KBM-7 (cell line): ENCODE measurements at regions not wholly inside any gene's neighbourhood (a gene's known extent, or its start where the extent isn't known, plus 50 kb on each side); places are given as distances from the start of the nearest gene placed in this dataset.
A peak's percentile ranks its signal among the peaks of the same experiment; 100 is the strongest.
"Not testable (repeated sequence)": the region's sequence is repeated elsewhere in the genome, so short reads cannot be mapped to it uniquely, and the experiment has no call there.

Source experiments
- DNase-seq: peaks from one replicate; pipeline ENCODE4 v3.0.0-alpha.2; 2015
- in situ Hi-C: fragments of 300-500 bp; cut with MboI; formaldehyde crosslinking; loops from 2 replicates; pipeline ENCODE4 v1.14.3; 2020; ENCODE audit warnings: low sequenced_read_pairs, low pct_unique_long_range_greater_than_20kb, mixed read lengths

DNA sequence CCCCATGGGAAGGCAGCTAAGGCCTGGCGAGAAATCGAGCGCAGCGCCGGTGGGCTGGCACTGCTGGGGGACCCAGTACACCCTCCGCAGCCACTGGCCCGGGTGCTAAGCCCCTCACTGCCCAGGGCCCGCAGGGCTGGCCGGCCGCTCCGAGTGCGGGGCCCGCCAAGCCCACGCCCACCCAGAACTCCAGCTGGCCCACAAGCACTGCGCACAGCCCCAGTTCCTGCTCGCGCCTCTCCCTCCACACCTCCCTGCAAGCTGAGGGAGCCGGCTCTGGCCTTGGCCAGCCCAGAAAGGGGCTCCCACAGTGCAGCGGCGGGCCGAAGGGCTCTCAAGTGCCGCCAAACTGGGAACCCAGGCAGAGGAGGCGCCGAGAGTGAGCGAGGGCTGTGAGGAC is 253.0 kb upstream of the PDE3A start:
- DNase-seq, in situ Hi-C loops: not testable (repeated sequence)

DNA sequence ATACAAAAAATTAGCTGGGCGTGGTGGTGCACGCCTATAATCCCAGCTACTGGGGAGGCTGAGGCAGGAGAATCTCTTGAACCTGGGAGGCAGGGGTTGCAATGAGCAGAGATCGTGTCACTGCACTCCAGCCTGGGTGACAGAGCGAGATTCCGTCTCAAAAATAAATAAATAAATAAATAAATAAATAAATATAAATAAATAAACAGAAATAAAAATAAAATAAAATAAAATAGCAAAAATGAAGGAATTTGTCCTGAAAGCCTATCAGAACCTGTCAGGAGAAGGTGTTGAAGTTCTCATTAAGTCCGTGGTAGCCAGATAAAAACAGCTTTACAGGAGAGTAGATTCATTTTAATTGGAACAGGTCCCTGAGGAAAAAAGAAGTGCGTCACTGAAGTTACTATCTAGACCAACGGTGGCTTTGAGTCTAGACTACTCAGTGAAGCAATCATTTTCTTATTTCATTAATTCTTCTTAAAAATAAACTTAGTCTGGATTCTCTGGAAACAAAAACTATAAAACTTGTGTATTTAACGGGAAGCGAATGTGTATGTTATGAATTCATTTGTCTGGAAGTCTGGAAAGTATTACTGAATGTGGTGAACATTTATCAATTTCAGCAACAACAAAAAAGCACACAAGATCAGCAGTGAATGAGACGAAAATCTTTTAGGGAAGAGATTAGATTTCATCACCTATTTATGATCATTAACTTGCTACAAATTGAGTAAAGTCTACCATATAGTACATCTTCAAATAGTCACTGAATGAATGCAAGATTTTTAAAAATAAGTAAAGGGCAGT is 248.5 kb upstream of the PDE3A start:
- no peak for DNase-seq
- in situ Hi-C loops = no loop called here

DNA sequence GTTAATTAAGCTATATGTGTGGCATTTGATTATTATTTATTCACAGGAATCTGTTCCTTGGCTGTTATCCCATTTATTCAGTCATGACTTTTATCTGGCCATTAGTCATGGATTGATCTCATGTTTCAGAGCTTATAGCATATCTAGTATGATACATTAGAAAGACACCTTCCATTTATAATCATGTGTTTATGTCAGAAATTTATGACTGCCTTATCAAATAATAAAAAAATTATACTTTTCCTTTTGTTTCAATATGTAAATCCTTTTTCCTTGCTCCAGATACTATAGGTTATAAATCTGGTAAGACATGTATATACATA is 248.0 kb upstream of the PDE3A start:
- DNase-seq = no peak
- in situ Hi-C loops = no loop called here

DNA sequence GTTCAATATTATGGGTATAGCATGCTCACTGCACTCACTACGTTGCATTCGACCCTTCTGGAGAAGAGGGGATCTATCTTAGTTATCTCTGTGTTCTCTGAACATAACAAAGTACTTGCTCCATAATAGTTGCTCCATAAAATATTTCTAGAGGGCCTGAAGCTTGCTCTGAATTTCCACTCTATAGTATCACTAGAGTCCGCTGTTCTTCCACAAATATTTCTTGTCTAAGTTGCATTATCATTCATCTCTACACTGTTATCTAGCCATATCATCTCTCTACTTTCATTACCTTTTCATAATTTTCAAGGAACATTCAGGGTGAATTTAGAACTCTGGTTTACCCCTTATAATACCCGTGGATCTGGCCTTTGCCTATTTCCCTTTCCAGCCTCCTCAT is 246.1 kb upstream of the PDE3A start:
- in situ Hi-C loops = no loop called here

DNA sequence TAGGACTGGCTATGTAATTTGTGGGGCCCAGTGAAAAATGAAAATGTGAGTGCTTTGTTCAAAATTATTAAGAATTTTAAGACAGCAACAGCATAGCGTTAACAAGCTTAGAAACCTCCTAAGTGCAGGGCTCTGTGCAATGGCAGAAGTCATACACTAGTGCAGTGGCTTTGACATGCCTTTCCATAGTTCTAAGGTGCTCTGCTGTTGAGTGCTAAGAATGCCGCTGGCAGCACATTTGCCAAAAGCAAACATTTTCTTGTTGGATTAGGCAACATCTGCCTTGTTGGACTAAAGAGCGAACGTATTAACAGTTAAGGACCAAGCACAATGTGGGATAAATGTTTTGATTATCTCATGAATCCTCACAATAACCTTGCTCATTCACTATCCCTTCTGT is 244.9 kb upstream of the PDE3A start:
- in situ Hi-C loops = no loop called here
- DNase-seq = no peak

More for the DNA sequence above, 246.1 kb upstream of the PDE3A start:
- DNase-seq = no peak

DNA sequence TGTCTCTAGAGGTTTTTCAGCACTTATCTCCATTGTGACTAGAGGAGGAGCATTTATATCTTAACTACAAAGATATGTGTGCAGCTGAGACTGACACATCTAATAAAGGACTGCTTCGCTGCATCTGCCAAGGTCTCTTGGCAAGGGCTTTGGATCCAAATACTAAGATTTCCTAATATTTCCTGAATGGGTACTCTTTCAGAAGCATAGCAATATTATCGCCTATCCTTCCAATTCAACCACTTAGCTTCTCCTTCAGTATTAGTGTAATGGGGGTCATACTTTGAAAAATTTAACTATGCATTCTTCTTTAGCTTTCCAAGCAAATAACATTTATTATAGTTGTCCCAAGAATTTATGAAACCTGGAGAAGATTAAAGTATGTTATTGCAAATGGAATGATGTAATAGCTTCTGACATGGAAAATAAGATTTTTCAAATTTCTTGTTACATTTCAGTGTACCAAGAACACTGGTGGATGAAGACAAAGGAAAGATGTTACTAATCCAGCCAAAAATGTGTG is 243.0 kb upstream of the PDE3A start:
- in situ Hi-C loops = no loop called here
- no peak for DNase-seq

DNA sequence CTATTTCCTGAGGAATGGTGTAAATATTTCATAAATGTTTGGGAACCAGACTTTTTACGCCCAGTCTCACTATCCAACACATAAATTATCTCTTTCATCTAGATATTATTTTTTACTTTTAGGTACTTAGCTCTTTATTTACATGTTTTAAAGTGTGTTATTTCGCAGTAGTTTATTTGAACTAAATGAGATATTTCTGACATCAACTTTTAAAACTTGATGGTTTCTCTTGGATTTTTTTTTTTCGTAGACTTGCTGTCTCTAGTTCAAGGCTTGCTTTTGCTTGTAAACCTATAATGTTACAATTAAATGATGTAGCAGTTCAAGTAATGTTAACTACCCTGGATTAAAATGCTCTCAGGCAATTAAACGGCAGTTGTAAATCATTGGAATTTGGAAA is 241.7 kb upstream of the PDE3A start:
- DNase-seq = no peak
- in situ Hi-C loops = no loop called here

DNA sequence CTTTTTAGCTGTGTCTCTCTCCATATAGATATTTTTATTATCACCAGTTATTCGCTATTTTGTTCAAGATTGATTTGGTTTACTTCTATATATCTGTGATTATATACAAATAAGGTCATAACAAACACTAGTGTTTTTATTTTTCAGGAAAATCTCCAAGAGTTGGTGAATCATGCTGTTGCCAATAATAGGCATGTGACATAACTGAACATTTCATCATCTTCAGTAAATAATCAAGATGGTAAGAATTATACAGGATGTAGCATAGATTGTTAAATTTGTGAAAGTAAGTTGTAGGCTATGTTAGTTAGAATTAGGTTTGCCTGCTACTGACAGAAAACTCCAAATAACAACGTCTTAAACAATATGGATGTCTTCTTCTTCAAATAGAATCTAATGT is 240.9 kb upstream of the PDE3A start:
- in situ Hi-C loops = no loop called here
- DNase-seq = no peak

DNA sequence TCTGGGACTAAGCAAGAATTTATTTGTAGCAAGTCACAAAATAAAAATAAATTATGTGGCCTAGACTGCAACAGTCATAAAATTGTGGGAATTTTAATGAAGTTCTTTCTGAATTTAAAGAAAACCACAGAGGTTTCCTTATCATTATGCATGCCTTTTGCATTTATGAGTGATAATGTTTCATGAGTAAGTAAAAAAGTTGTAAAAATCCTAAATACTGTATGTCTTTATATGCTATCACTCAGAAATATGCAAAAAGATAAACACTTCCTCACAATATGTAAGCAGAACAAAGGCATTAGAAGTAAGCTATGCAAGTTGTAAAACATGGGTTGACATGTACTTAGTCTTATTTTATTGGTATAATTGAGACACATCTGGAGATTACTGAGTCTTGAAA is 239.4 kb upstream of the PDE3A start:
- in situ Hi-C loops = no loop called here
- DNase-seq = no peak

DNA sequence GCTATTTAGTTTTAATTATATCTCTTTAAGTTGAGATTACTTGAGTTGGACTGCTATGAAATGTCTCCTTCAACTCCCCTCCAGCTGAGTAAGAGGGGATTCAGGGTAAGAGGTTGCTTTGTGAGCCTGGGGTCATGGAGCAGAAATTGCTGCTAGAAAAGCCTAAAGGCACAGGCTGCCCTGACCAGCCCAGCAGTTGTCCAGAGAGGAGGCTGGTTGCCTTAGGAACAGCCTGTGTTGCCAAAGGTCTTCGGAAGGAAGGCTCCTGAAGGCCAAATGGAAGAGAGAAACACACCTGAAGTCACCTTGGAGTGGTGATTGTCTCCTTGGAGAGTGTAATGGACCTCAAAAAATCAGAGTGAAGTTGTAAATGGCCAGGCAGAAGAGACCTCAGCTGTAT is 235.5 kb upstream of the PDE3A start:
- in situ Hi-C loops = no loop called here
- DNase-seq = no peak

DNA sequence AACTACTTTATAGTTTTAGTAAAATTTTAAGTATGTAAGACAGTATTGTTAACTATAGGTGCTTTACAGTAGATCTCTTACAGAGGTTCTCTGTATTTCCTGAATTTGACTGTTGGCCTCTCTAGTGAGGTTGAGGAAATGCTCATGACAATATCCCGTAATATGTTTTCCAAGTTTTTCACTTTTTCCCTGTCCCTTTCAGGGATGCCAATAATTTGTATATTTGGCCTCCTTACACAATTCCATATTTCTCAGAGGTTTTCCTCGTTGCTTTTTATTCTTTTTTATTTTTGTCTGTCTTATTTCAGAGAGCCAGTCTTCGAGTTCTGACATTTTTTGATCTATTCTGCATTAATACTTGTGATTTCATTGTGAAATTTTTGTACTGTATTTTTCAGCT is 233.7 kb upstream of the PDE3A start:
- in situ Hi-C loops = no loop called here
- DNase-seq = no peak

DNA sequence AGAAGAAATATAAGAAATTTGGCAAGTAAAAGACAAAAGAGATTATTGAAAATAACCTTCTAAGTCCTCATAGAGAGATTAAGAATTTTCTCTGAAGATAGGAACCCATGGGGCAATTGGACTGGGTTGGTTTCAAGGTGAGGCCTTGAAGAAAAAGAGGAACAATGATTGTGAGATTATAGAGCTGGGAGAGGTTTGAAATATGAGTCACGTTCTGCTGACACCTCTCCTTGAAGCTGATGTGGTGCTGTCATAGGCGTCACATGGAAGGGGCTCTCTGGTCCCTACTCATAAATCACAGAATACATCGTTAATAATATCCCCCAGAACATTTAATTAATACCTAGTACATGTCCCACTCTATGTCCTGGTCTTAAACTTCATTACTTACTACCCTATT is 227.6 kb upstream of the PDE3A start:
- DNase-seq = peak; percentile 54
- in situ Hi-C loops = no loop called here

DNA sequence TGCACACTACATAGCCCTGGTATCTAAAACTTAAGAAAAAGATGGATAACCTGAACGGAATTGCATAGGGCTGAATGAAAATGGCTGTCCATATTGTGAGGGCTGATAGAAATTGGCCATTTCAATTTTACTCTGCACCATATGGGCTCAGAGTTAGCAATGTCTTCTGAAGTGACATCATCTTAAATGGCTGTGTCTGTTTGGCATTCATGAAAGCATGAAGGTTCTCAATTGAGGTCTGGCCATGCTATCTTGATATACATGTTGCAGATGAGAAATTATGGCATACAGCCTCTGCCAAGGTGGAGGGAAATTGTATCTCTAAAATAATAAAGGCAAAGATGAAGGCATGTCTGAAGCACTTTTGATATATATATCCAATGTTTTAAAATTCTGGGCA is 226.0 kb upstream of the PDE3A start:
- DNase-seq = no peak
- in situ Hi-C loops = no loop called here

DNA sequence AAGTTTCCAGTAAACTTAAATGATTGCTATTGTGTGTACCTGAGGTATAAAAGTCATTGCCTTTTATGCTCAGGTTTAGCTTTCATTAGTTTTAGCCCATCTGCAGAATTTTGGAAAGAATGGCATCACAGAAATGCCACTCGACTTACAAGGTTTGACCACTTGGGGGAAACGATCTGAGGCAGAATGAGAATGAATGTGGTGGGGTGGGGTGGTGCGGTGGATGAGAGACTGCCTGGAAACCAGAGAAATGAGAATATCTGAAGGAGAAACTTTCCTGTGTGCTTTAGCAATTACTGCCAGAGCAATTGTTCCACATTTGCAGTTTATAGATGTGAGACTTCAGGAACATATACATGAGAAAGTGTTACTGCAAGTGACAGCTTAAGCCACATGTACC is 225.4 kb upstream of the PDE3A start:
- in situ Hi-C loops = no loop called here
- DNase-seq = no peak

DNA sequence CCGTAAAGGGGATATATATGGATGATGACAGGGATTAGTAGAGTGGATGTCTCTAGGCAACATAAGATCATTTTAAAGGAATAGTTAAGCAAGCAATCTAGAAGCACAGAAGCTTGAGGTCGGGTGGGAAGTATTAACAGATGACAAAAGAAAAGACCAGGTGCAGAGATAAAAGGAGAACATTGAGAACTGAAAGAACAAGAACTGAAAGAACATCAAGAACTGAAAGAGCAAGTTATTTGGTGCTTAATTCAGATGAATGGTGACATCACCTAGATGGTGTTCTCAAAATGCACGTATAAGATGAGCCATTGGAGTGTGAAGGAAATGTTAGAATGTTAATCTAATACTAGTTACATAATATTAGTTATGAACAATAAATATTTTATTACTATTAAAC is 224.0 kb upstream of the PDE3A start:
- no peak for DNase-seq
- in situ Hi-C loops = no loop called here

DNA sequence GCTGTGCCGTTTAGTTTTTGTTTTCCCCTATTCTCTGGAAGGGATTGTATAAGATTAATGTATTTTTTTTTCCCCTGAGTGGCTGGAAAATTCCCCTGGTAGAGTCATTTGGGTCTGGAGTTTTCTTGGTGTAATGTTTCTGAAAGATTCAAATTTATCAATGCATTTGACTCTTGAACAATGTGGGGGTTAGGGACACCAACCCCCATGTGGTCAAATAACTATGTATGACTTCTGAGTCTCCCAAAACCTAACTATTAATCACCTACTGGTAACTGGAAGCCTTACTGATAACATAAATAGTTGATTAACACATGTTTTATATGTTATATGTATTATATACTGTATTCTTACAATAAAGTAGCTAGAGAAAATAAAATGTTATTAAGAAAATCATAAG is 220.1 kb upstream of the PDE3A start:
- DNase-seq = no peak
- in situ Hi-C loops = no loop called here

DNA sequence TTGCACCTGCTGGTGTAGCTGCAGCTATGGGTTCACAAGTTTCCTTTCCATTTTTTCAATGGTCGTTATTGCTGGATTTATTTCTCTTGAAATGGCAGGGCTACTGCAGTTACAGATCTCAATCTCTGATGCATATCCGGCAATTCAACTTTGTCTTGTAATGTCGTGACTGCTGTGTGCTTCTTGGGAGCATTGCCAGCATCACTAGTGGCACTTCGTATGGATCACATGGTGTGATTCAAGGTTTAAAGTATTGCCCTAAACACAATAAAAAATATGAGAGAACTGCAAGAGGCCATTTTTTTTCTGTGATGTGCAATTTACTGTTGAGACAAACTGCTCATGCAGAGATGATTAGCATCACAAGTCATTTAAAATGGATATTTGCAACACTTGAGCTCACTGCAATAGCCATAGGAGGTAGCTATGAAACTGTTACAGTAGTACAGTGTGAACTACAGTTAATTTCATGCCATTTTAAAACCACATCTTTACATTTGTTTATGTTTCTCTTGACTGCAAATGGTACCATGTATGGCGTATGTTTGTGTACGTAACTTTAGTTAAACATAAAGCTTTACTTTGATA is 217.4 kb upstream of the PDE3A start:
- DNase-seq = peak; percentile 8
- in situ Hi-C loops = no loop called here

DNA sequence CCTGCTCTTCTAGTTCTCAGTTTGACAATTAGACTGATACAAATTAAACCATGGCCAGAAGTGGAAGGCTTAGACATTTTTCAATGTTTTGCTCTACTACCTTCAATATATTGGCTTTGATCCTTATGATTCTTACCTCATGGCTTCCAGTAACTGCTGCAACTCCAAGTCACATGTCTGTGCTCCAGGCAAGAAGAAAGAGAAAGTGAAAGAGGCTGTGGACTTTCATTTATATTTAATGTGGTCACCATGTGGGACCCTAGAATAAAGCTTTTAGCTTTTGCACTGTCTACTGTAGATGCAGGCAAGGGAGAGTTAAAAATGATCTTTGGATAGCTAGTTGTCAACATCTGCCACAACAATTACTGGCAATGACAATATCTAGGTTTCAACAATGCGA is 214.3 kb upstream of the PDE3A start:
- no peak for DNase-seq
- in situ Hi-C loops = no loop called here

DNA sequence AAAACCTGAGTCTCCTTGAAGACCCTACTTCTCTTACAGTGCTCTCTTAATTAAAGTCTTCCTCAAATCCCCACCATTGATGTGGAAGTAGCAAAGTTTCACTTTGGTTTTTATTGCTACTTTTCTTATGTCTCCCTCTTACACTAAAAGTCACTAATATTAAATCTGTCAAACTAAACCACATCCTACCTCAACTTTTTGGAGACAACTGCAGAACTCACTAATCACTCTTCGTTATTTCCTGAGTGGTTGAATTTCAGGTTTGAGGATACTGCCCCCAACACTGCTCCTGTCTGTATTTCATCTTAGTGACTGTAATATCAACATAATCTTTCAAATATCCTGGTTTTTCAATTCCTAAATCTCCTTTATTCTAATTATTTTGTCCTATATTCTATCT is 213.0 kb upstream of the PDE3A start:
- peak; percentile 16 for DNase-seq
- in situ Hi-C loops = no loop called here

DNA sequence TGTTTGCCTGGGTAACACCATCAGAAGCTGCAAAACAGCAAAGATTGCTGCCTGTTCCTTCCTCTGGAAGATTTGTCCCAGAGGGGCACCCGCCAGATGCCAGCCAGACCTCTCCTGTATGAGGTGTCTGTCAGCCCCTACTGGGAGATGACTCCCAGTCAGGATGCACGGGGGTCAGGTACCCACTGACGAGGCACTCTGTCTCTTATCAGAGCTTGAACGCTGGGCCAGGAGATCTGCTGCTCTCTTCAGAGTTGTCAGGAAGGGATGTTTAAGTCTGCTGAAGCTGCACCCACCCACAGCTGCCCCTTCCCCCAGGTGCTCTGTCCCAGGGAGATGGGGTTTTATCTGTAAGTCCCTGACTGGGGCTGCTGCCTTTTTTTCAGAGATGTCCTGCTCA is 207.4 kb upstream of the PDE3A start:
- in situ Hi-C loops = not testable (repeated sequence)

DNA sequence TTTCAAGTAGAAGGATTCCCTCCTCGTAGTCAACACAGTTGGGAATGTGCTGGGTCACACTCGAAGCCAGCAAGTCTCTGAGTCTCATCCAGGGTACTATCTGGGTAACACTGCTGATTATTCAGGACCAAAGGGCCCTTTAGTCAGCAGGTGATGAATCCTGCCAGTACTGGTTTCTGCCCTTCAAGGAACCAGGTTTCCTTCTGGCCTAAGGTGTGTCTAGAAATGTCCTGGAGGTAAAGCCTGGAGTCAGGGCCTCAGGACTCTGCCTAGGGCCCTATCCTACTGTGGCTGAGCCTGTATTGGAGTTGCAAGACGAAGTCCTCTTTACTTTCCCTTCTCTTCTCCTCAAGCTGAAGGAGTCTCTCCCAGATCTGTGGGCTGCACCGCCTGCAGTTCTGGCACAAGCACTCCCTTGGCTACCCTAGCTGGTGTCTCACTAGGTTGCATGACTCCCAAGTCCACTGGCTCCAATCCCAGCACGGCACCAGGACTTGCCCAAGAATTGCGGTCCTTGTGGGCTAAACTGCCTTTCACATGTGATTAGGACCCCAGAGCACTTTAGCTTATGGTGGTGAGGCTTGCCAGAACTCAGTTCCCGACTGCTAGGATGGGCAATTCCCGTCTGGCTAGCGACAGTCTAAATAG is 193.7 kb upstream of the PDE3A start:
- in situ Hi-C loops = no loop called here
- DNase-seq = no peak

More for the DNA sequence above, 207.4 kb upstream of the PDE3A start:
- not testable (repeated sequence) for DNase-seq
